ENCODE measurements at regions not wholly inside any gene's neighbourhood (a gene's known extent, or its start where the extent isn't known, plus 50 kb on each side); places are given as distances from the start of the nearest gene placed in this dataset.
A peak's percentile ranks its signal among the peaks of the same experiment; 100 is the strongest.
"Not testable (repeated sequence)": the region's sequence is repeated elsewhere in the genome, so short reads cannot be mapped to it uniquely, and the experiment has no call there.

DNA sequence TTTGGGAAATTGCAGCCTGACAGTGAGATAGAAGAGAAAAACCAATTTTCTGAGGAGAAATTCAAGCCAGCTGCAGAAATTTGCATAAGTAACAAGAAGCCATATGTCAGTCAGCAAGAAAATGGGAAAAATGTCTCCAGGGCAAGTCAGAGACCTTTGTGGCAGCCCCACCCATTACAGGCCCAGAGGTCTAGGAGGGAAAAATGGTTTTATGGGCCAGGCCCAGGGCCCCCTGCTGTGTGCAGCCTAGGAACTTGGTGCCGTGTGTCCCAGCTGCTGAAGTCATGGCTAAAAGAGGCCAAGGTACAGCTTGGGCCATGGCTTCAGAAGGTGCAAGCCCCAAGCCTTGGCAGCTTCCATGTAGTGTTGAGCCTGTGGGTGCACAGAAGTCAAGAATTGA is 296.1 kb downstream of the TTC6 start:
- not testable (repeated sequence) for DNase-seq (ENCODE audit: low read depth in 2 of 2)

DNA sequence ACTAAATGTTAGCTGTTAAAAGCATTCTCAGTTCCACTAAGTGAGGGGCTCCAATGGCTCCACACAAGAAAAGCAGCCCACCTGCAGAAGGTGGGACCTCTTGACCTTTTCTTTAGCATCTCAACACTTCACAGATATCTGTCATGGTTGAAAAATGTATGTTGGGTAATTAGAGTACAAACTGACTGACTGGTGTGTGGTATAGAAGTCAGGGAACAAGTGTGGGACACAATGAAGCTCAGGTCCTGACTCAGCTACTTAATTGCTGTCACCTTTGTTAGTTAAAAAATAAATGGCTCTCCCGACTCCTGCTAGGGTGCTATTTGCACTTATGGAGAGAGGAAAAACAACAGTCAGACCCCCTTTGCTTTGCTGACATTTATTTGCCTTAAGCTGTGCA is 299.0 kb downstream of the TTC6 start:
- no peak for DNase-seq (ENCODE audit: low read depth in 2 of 2)

GRCh38 chr14:37899365-37899764 is 303.9 kb downstream of the TTC6 start:
- DNase-seq (ENCODE audit: low read depth in 2 of 2), result no peak

- no peak for DNase-seq (ENCODE audit: low read depth in 2 of 2)
Measured at GRCh38 chr14:37900561-37900960, 305.1 kb downstream of the TTC6 start.

DNA sequence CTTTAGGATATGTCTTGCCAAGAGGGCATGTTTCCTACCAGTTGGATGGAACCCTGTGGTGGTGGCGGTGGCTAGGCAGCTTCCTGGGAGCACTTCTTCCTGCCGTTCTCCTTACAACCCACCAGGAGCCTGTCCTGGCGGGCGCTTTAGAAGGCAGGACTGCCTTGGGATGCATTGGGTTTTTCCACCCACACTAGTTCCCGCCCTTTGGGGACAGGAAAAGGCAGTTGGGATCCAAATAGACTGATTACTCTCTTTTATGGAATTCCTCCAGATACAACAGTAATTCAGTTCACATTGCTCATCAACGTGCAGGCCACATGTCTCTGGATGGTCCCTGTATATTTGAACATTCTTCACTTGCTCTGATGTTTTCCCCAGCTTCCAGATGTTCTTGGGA is 305.7 kb upstream of the SSTR1 start:
- DNase-seq (ENCODE audit: low read depth in 2 of 2), result no peak

DNA sequence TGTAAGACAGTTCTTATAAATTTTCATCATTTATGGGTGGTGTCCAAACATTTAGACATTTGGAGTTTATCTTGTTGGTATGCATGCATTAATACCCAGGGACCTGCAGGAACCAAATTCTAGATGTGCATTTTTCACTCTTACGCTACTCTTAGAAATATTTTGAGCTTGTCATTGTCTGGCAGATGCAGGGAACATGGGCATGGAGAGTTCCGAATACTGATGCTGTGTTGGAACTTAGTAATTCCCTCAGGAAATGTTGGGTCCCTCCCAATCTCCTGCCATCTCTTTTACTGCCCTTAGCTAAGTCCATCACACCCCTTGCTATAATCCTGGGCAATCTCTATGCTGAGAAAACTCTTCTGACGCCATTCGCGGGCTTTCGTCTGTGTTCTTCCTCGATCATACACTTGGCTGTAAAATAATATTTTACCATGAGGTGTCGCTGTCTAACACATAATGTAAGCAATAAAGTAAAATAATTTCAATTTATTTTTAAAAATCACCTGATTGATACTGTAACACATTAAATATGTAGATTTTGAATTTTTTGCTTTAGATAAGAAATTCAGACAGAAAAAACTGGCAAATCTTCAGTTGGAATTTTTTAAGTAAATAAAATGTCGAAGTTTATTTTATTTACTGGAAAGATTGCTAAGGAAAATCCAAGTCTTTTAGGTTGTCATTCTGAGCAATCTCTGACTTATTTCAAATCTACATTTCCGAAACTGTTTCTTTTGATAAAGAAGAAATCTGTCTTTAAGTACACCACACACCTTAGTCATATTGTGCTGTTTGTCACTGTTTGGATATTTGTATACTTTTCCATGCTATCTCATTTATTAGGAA is 304.1 kb upstream of the SSTR1 start:
- no peak for DNase-seq (ENCODE audit: low read depth in 2 of 2)

DNA sequence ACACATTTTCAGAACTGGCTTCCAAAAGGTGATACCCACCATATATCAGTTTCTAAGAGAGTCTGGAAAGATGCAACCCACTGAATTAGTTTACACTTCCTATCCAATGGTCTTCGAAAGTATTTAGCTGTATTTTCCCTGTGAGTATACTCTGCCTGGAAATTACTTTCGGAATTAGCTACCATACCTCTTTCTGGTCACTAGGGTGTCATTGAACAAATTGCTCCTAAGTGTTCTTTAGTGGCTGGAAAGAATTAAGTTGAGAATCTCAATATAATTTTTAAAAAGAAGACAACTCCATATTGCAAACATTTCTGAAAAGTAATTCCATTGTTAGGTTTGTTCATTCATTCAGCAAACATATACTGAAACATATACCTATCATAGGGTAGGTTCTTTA is 283.1 kb upstream of the SSTR1 start:
- DNase-seq (ENCODE audit: low read depth in 2 of 2), result no peak

DNA sequence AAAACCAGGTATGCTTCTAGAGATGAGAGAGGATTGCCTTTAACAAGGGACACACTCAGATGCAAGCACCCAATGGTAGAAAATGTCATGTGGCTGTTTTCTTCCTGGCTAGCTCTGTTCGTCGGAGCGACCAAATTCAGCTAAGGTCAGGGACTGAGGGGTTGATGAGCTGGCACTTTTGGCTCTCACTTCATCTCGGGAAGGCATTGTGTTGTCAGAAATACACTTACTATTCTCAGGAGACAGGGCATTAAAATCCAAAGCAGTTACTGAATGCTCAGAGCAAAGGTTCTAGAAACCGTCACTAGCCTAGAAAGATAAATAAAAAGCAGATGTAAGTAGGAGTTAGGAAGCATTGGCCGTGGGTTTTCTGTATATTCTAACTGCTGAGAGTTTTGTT is 275.7 kb upstream of the SSTR1 start:
- DNase-seq (ENCODE audit: low read depth in 2 of 2), result no peak

GRCh38 chr14:37932481-37932880 is 275.2 kb upstream of the SSTR1 start:
- DNase-seq (ENCODE audit: low read depth in 2 of 2), result no peak

DNA sequence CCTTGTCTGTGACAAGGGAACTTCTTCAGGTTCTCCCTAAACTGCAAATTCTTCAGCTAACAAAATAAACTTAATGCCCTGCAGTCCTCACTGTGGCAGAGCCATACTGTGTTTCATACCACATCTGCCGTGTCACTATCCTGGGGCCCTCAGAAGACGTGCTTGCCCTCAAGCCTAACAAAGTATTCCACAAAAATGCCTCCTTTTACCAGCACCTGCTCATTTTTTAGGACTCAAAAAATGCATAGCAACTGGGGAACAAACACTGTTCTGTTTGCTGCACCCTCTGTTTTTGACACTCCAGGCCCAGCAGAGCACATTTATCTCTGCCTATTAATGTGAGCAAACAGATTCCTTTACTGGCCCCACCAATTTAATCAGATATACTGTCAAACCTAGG is 270.7 kb upstream of the SSTR1 start:
- DNase-seq (ENCODE audit: low read depth in 2 of 2), result no peak

GRCh38 chr14:37939442-37940028 is 268.2 kb upstream of the SSTR1 start:
- DNase-seq (ENCODE audit: low read depth in 2 of 2), result no peak

- no peak for DNase-seq (ENCODE audit: low read depth in 2 of 2)
Measured at GRCh38 chr14:37945959-37946358, 261.7 kb upstream of the SSTR1 start.

DNA sequence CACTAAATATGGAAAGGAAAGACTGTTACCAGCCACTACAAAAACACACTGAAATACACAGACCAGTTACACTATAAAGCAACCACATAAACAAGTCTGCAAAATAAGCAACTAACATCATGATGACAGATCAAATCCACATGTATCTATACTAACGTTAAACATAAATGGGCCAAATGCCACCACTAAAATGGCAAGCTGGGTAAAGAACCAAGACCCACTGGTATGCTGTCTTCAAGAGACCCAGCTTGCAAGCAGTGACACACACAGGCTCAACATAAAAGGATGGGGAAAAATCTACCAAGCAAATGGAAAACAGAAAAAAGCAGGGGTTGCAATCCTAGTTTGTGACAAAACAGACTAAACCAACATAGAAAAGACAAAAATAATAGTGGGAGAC is 260.9 kb upstream of the SSTR1 start:
- no peak for DNase-seq (ENCODE audit: low read depth in 2 of 2)

GRCh38 chr14:37948266-37948665 is 259.4 kb upstream of the SSTR1 start:
- DNase-seq (ENCODE audit: low read depth in 2 of 2), result no peak

GRCh38 chr14:37968664-37969240 is 239.0 kb upstream of the SSTR1 start:
- DNase-seq (ENCODE audit: low read depth in 2 of 2), result no peak

GRCh38 chr14:37969511-37969979 is 238.2 kb upstream of the SSTR1 start:
- DNase-seq (ENCODE audit: low read depth in 2 of 2), result no peak

- no peak for DNase-seq (ENCODE audit: low read depth in 2 of 2)
Measured at GRCh38 chr14:37970696-37971095, 237.0 kb upstream of the SSTR1 start.

DNA sequence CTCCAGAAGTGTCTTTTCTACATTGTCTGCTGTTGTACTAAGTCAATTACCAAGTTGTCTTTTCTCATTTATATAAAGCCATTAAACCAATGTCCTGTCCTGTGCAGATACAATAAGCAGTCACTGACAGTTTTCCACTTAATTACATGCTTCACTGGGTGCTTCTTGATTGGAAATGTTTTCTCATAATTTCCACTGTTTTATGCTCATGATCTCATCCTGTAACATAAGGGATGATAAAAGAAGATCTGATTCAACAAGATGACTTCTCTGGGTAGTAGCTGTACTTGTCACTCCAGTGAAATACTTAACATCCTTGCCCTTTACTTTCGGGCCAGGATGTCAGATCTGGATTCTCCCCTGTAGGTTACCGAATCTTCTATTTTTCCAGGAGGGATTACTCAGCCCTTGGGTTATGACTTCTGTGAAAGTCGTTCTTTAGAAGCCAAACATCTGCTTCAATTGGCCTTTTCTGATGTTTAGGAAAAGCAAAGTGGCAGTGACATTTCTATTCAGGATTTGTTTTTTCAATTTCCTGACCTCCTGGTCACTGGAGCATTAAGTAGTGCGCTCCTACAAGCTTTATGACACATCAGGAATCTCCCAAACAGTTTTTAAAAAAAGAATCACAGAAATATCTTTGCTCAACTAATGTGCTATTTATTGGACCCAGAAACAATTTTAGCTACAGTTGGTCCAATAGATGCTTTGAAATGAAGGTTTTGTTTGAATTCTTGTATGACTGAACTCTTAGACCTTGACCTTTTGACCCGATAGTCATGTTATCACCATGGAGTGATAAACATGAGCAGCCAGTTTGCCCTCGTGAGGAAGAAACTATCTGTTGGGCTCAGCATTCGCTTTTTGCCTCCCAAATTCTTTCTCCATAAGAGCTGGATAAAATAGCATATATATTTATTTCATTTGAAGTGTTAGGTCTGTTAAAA is 234.5 kb upstream of the SSTR1 start:
- no peak for DNase-seq (ENCODE audit: low read depth in 2 of 2)

DNA sequence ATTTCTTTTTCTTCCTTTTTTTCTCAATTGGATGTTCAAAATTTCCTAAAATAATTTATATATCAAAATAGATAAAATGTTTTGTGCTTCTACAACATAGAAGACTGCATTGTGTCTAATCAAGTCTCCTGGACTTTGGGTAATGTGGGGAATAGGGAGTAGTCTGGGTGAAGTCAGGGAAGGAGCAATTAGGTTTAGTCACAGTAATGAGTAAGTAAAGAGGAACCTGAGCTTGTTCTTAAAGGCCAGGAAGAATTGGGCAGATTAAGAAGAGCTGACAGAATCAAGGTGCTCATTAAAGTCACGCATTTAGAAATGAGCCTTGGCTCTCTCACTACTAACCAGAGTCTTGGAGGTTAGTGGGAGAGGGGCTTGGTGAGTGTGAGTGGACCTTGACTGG is 233.3 kb upstream of the SSTR1 start:
- DNase-seq (ENCODE audit: low read depth in 2 of 2), result no peak

- no peak for DNase-seq (ENCODE audit: low read depth in 2 of 2)
Measured at GRCh38 chr14:37977481-37977880, 230.2 kb upstream of the SSTR1 start.

DNA sequence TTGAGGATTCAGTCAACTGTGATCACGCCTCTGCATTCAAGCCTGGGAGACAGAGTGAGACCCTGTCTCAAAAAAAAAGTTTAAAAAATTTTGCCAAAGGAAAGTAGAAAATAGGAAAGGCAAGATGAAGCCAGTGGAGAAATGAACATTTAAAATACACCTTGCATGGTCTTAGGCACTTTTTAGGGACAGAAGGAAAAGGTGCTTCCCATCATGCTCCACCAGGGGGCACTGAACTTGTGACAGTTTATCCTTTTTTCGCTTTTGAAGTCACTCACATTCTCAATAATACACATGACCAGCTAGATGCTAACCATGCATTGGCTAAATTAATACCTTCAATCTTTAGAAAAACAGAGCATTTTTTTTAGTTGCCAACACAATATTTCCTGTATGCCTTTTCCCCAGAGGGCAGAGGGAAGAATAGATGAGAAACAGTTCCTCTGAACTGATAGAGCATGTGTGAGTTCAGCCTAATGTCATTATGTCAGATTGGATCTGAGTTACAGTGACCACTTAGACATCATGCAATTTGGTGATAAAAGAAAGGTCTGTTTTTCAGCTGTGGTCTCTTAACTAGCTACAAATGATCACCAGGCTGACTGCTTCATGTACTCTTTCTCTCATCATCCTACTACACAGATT is 221.8 kb upstream of the SSTR1 start:
- peak; percentile 6 to 31 for DNase-seq (ENCODE audit: low read depth in 2 of 2)

All from activated CD8-positive, alpha-beta memory T cell treated with anti-CD3 and anti-CD28 coated beads for 4 hours (primary cell).